Stimulated activated CD8-positive, alpha-beta memory T cell treated with anti-CD3 and anti-CD28 coated beads, Interleukin-12 subunit alpha, Interleukin-12 subunit beta, amount 100 ng/mL, for 24 hours (primary cell): ENCODE measurements at regions not wholly inside any gene's neighbourhood (a gene's known extent, or its start where the extent isn't known, plus 50 kb on each side); places are given as distances from the start of the nearest gene placed in this dataset.

Experiments
- DNase-seq: peaks from one replicate; pipeline ENCODE4 v3.0.0-alpha.2; 2020; ENCODE audit errors: extremely low read depth

- no peak for DNase-seq
Measured at GRCh38 chr7:35386816-35387706, 133.2 kb upstream of the TBX20 start.

- no peak for DNase-seq
Measured at GRCh38 chr7:35386082-35386815, 132.3 kb upstream of the TBX20 start.

- no peak for DNase-seq
Measured at GRCh38 chr7:35384761-35385700, 131.1 kb upstream of the TBX20 start.

GRCh38 chr7:35380739-35381224, 126.9 kb upstream of the TBX20 start:
- no peak for DNase-seq

- no peak for DNase-seq
Measured at GRCh38 chr7:35379481-35379880, 125.6 kb upstream of the TBX20 start.

GRCh38 chr7:35375516-35375915, 121.6 kb upstream of the TBX20 start:
- no peak for DNase-seq

- DNase-seq = no peak
Measured at GRCh38 chr7:35374858-35375257, 121.0 kb upstream of the TBX20 start.

GRCh38 chr7:35371221-35371620, 117.3 kb upstream of the TBX20 start:
- no peak for DNase-seq

- DNase-seq = no peak
Measured at GRCh38 chr7:35370687-35371086, 116.8 kb upstream of the TBX20 start.

GRCh38 chr7:35366167-35367155, 112.6 kb upstream of the TBX20 start:
- no peak for DNase-seq

GRCh38 chr7:35365523-35365922, 111.6 kb upstream of the TBX20 start:
- DNase-seq = no peak

GRCh38 chr7:35362341-35362740, 108.4 kb upstream of the TBX20 start:
- no peak for DNase-seq

GRCh38 chr7:35359423-35359822, 105.5 kb upstream of the TBX20 start:
- DNase-seq = no peak

- DNase-seq = no peak
Measured at GRCh38 chr7:35356495-35356894, 102.6 kb upstream of the TBX20 start.

- DNase-seq = no peak
Measured at GRCh38 chr7:35355911-35356310, 102.0 kb upstream of the TBX20 start.

- DNase-seq = no peak
Measured at GRCh38 chr7:35355199-35355598, 101.3 kb upstream of the TBX20 start.

- DNase-seq = no peak
Measured at GRCh38 chr7:35353481-35353880, 99.6 kb upstream of the TBX20 start.

GRCh38 chr7:35351466-35351865, 97.6 kb upstream of the TBX20 start:
- no peak for DNase-seq

- no peak for DNase-seq
Measured at GRCh38 chr7:35348611-35349400, 94.9 kb upstream of the TBX20 start.

GRCh38 chr7:35342786-35343185, 88.9 kb upstream of the TBX20 start:
- no peak for DNase-seq
